Esophagus muscularis mucosa (tissue), 4 donors: ENCODE measurements at regions not wholly inside any gene's neighbourhood (a gene's known extent, or its start where the extent isn't known, plus 50 kb on each side); places are given as distances from the start of the nearest gene placed in this dataset.

Experiments used
- DNase-seq: peaks from one replicate; pipeline ENCODE4 v3.0.0-alpha.2; 2017; ENCODE audit errors: extremely low spot score
- H3K27ac ChIP-seq, 4 donors: fragments of 200-600 bp; sonication (generic); replicated peaks in 1 of 4; 1 replicate in 3 of 4; 2 replicates in 1 of 4; pipeline ENCODE4 v1.5.1; 2016 to 2019; ENCODE audit warnings: mild to moderate bottlenecking in 1 of 4
- H3K27me3 ChIP-seq, 4 donors: fragments of 200-600 bp; sonication (generic); one replicate each; pipeline versions ENCODE4 v1.5.1 to v1.6.0; 2016 to 2019
- H3K36me3 ChIP-seq, 4 donors: fragments of 200-600 bp; sonication (generic); one replicate each; pipeline ENCODE4 v1.5.1; 2016 to 2019
- H3K4me1 ChIP-seq, 4 donors: fragments of 200-600 bp; sonication (generic); one replicate each; pipeline ENCODE4 v1.5.1; 2016 to 2019
- H3K4me3 ChIP-seq, 4 donors: fragments of 200-600 bp; sonication (generic); 1 replicate in 2 of 4; 2 replicates in 2 of 4; pipeline ENCODE4 v1.5.1; 2016 to 2019; ENCODE audit warnings: mild to moderate bottlenecking in 4 of 4, moderate library complexity in 1 of 4
- H3K9me3 ChIP-seq, 4 donors: fragments of 200-600 bp; sonication (generic); 1 replicate in 3 of 4; 2 replicates in 1 of 4; pipeline ENCODE4 v1.5.1; 2016 to 2019
- EP300 ChIP-seq: sonication (generic); formaldehyde crosslinking; IDR thresholded peaks from one replicate; pipeline ENCODE4 v1.6.1; 2017; ENCODE audit warnings: antibody characterized with exemption
- POLR2A ChIP-seq: fragments of 450-650 bp; IDR thresholded peaks from one replicate; pipeline ENCODE4 v1.6.1; 2017; ENCODE audit warnings: antibody characterized with exemption, moderate library complexity, mild to moderate bottlenecking, low read depth
- POLR2AphosphoS5 ChIP-seq, 2 donors: sonication (generic); formaldehyde crosslinking; IDR thresholded peaks; one replicate each; pipeline ENCODE4 v1.6.1; 2017; ENCODE audit warnings: antibody characterized with exemption in 2 of 2
- WGBS: methylation state at CpG from one replicate; pipeline ENCODE4 v1.1.5; 2018; 5-methylcytosine and 5-hydroxymethylcytosine counted together
- intact Hi-C: fragments of 100-400 bp; cut with DNase I; formaldehyde crosslinking; loops from one replicate; pipeline ENCODE4 v1.15.1; 2023
- TF ChIP-seq, protein P1 (sequence below), 3 experiments: fragments of 200-600 bp in 2 of 3; fragments of 450-650 bp in 1 of 3; sonication (generic) in 2 of 3; IDR thresholded peaks; one replicate each; pipeline ENCODE4 v1.5.1; 2017 to 2019; ENCODE audit warnings: antibody characterized with exemption in 3 of 3, mild to moderate bottlenecking in 2 of 3, moderate library complexity in 1 of 3

DNA sequence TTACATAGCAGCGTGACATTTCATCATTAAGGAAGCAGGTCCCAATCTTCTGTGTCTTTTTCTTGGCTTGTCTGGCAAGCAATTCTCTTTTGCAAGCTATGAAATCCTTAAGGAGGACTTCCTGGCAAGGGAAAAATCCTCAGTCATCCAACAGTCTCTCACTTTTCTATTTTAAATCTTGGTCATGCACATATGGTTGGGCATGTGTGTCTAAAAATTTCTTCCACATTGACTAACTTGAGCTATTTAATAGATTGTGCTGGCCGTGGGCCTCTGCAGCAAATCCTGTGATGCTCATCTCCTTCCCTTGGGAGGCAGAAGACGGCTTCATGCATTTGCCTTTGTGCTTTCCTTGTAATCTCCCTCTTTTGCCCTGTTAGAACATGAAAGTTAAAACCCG is 634.3 kb upstream of the FANCL start:
- Histone ChIP-seq H3K9me3 (no peaks in the 10 kb centered on the region), H3K4me3 (no peak overlapping the region), H3K27me3 (no peaks in the 10 kb centered on the region), H3K4me1 (no peaks in the 10 kb centered on the region), H3K27ac (no peak overlapping the region), H3K36me3 (no peaks in the 10 kb centered on the region)
- intact Hi-C loops, result no loop called here
- WGBS, result 55% methylated on average over 4 of the region's 4 CpGs
- no peak for DNase-seq
- TF ChIP-seq POLR2AphosphoS5 (IDR thresholded peaks at IDR 0.05) (no peak), POLR2A (no peak), EP300 (no peak)
- TF ChIP-seq, protein P1, sequence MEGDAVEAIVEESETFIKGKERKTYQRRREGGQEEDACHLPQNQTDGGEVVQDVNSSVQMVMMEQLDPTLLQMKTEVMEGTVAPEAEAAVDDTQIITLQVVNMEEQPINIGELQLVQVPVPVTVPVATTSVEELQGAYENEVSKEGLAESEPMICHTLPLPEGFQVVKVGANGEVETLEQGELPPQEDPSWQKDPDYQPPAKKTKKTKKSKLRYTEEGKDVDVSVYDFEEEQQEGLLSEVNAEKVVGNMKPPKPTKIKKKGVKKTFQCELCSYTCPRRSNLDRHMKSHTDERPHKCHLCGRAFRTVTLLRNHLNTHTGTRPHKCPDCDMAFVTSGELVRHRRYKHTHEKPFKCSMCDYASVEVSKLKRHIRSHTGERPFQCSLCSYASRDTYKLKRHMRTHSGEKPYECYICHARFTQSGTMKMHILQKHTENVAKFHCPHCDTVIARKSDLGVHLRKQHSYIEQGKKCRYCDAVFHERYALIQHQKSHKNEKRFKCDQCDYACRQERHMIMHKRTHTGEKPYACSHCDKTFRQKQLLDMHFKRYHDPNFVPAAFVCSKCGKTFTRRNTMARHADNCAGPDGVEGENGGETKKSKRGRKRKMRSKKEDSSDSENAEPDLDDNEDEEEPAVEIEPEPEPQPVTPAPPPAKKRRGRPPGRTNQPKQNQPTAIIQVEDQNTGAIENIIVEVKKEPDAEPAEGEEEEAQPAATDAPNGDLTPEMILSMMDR (IDR thresholded peaks at IDR 0.05), result no peak

DNA sequence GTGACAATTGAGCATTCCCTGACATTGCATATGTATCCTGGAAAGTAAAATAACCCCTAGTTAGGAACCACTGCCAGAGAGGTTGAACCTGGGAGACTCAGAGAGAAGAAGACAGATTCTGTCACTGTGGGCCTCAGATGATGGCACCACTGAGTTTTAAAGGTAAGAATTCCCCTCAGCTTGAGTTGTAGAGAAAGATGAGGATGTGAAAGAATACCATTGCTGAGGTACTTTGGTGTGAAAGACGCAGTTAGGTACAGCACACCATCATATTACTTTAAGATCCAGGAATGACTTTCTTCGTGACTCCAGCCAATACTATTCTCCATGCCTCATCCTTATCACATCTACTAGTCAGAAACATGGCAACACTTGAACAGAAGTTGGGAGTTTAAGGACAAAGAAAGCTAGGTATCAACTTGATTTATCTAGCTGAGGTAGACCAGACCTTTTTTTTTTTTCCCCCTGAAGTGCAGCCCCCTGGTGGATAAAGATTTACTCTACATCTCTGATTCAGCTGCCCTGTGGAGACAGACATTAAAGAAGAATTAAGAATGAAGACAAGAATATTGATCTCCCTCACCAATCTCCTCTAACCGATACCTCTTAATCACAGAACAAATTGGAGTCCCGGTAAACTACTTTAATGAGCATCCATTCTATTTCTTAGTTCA is 630.5 kb upstream of the FANCL start:
- TF ChIP-seq, protein P1 (IDR thresholded peaks at IDR 0.05), result no peak
- no peak for TF ChIP-seq POLR2A
- no peak for TF ChIP-seq EP300
- no peak for TF ChIP-seq POLR2AphosphoS5 (IDR thresholded peaks at IDR 0.05)
- Histone ChIP-seq H3K4me3 (no peak overlapping the region), H3K27ac (no peak overlapping the region), H3K27me3 (no peaks in the 10 kb centered on the region), H3K9me3 (no peaks in the 10 kb centered on the region), H3K36me3 (no peaks in the 10 kb centered on the region), H3K4me1 (no peaks in the 10 kb centered on the region)
- 96% methylated on average over 4 of the region's 4 CpGs for WGBS
- intact Hi-C loops, result no loop called here
- no peak for DNase-seq

DNA sequence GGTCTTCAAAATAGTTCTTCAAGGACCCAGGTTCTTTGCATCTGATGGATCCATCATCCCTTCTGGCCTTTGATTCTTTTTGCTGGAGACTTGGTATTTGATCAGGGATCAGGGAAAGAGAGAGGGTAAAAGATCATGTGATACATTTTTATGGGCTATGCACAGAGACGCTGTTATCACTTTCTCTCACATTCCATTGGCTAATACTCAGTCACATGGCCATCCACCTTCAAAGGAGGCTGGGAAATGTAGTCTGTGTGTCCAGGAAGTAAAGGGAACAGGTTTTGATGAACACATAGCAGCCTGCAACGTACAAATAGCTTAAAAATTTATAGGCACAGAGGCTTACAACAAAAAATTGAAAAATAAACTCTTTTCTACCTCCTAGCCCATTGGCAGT is 629.6 kb upstream of the FANCL start:
- no peak for DNase-seq
- H3K36me3 ChIP-seq, result no peaks in the 10 kb centered on the region
- H3K27me3 ChIP-seq, result no peaks in the 10 kb centered on the region
- H3K9me3 ChIP-seq, result no peaks in the 10 kb centered on the region
- WGBS, result 72% methylated on average over 2 of the region's 2 CpGs
- no peak overlapping the region for H3K27ac ChIP-seq
- H3K4me1 ChIP-seq, result no peaks in the 10 kb centered on the region
- H3K4me3 ChIP-seq, result no peak overlapping the region
- intact Hi-C loops, result no loop called here
- TF ChIP-seq EP300, result no peak
- TF ChIP-seq, protein P1 (IDR thresholded peaks at IDR 0.05), result no peak
- no peak for TF ChIP-seq POLR2A
- no peak for TF ChIP-seq POLR2AphosphoS5 (IDR thresholded peaks at IDR 0.05)

DNA sequence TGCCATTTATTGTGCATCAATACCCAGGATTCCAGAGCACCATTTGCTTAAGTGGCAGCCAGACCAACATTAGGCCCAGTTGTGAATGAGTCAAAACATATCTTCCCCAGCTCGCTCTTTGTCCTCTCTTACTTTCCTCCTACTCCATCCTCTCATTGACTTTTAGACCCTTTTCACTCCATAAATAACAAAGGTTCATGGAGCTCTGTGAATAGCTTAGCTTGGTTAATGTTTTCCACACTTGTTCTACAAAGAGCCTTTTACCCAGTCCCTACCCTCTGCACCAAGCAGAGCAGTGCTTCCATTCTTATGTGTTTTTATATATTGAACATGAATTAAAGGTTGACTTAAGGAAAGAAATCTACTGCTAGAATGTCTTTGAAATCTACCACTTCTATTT is 625.8 kb upstream of the FANCL start:
- DNase-seq, result no peak
- H3K27ac ChIP-seq, result no peak overlapping the region

More for the DNA sequence above, 625.8 kb upstream of the FANCL start:
- 79% methylated on average over 1 of the region's 1 CpG for whole genome bisulfite sequencing
- intact Hi-C loops, result no loop called here
- H3K4me1 ChIP-seq, result no peaks in the 10 kb centered on the region
- H3K27me3 ChIP-seq, result no peaks in the 10 kb centered on the region
- no peaks in the 10 kb centered on the region for H3K9me3 ChIP-seq
- no peaks in the 10 kb centered on the region for H3K36me3 ChIP-seq
- TF ChIP-seq POLR2A (no peak), EP300 (no peak), POLR2AphosphoS5 (IDR thresholded peaks at IDR 0.05) (no peak)
- TF ChIP-seq, protein P1 (IDR thresholded peaks at IDR 0.05), result no peak
- H3K4me3 ChIP-seq, result no peak overlapping the region
